ENCODE measurements at regions not wholly inside any gene's neighbourhood (a gene's known extent, or its start where the extent isn't known, plus 50 kb on each side); places are given as distances from the start of the nearest gene placed in this dataset.

- no peak overlapping the region for H3K4me3 ChIP-seq (replicated peaks in 1 of 2; ENCODE audit: low read depth in 2 of 2, low read length in 2 of 2)
- TF ChIP-seq, protein P1, sequence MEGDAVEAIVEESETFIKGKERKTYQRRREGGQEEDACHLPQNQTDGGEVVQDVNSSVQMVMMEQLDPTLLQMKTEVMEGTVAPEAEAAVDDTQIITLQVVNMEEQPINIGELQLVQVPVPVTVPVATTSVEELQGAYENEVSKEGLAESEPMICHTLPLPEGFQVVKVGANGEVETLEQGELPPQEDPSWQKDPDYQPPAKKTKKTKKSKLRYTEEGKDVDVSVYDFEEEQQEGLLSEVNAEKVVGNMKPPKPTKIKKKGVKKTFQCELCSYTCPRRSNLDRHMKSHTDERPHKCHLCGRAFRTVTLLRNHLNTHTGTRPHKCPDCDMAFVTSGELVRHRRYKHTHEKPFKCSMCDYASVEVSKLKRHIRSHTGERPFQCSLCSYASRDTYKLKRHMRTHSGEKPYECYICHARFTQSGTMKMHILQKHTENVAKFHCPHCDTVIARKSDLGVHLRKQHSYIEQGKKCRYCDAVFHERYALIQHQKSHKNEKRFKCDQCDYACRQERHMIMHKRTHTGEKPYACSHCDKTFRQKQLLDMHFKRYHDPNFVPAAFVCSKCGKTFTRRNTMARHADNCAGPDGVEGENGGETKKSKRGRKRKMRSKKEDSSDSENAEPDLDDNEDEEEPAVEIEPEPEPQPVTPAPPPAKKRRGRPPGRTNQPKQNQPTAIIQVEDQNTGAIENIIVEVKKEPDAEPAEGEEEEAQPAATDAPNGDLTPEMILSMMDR (IDR thresholded peaks at IDR 0.05; ENCODE audit: low read depth, low read length) = no peak
- DNase-seq (ENCODE audit: low read depth in 2 of 2) = no peak
Observed at GRCh38 chr10:52469970-52470705, 156.1 kb downstream of the DKK1 start.

GRCh38 chr10:52472406-52473146 lies 158.5 kb downstream of the DKK1 start:
- DNase-seq (ENCODE audit: low read depth in 2 of 2) = no peak
- TF ChIP-seq, protein P1 (IDR thresholded peaks at IDR 0.05; ENCODE audit: low read depth, low read length) = no peak

GRCh38 chr10:52474265-52474664 lies 160.2 kb downstream of the DKK1 start:
- TF ChIP-seq, protein P1 (IDR thresholded peaks at IDR 0.05; ENCODE audit: low read depth, low read length) = no peak
- DNase-seq (ENCODE audit: low read depth in 2 of 2) = no peak
- no peak overlapping the region for H3K4me3 ChIP-seq (replicated peaks in 1 of 2; ENCODE audit: low read depth in 2 of 2, low read length in 2 of 2)

More at GRCh38 chr10:52472406-52473146, 158.5 kb downstream of the DKK1 start:
- H3K4me3 ChIP-seq (replicated peaks in 1 of 2; ENCODE audit: low read depth in 2 of 2, low read length in 2 of 2) = no peak overlapping the region

GRCh38 chr10:52477305-52477704 lies 163.2 kb downstream of the DKK1 start:
- DNase-seq (ENCODE audit: low read depth in 2 of 2) = no peak
- no peak overlapping the region for H3K4me3 ChIP-seq (replicated peaks in 1 of 2; ENCODE audit: low read depth in 2 of 2, low read length in 2 of 2)
- TF ChIP-seq, protein P1 (IDR thresholded peaks at IDR 0.05; ENCODE audit: low read depth, low read length) = no peak

GRCh38 chr10:52479567-52479966 lies 165.5 kb downstream of the DKK1 start:
- DNase-seq (ENCODE audit: low read depth in 2 of 2) = no peak
- TF ChIP-seq, protein P1 (IDR thresholded peaks at IDR 0.05; ENCODE audit: low read depth, low read length) = no peak

DNA sequence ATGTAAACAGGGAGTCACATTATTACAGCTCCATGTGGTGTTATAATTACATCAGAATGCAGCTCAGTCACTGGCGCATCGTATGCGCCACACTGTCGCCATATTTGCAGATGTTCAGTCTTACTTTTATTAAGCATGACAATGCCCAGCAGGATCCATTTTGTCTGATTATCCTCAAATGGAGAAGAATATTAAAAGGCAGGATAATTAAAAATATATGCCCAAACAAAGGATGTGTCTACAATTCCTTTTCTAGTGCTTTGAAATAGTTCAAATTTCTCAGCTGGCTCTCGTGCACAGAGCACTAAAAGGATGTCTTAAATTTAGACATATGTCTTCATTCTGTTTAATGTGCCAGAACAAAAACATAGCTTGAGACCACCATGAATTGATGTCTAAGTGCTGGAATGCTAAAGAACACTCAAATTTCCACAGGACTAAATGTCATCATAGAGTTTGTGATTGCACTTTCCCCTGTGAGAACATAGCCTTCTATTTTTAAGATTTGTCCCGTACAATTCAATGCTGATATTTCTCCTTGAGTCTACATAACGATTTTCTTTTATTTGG lies 168.0 kb downstream of the DKK1 start:
- TF ChIP-seq, protein P1 (IDR thresholded peaks at IDR 0.05; ENCODE audit: low read depth, low read length) = no peak
- no peak for DNase-seq (ENCODE audit: low read depth in 2 of 2)
- H3K4me3 ChIP-seq (replicated peaks in 1 of 2; ENCODE audit: low read depth in 2 of 2, low read length in 2 of 2) = no peak overlapping the region

More at GRCh38 chr10:52479567-52479966, 165.5 kb downstream of the DKK1 start:
- no peak overlapping the region for H3K4me3 ChIP-seq (replicated peaks in 1 of 2; ENCODE audit: low read depth in 2 of 2, low read length in 2 of 2)

All from cardiac fibroblast (primary cell).